NCI-H82 treated with DMSO at 0.1 percent for 48 hours (cell line): ENCODE measurements at regions not wholly inside any gene's neighbourhood (a gene's known extent, or its start where the extent isn't known, plus 50 kb on each side); places are given as distances from the start of the nearest gene placed in this dataset.
A peak's percentile ranks its signal among the peaks of the same experiment; 100 is the strongest.

Experiments used
- DNase-seq: peaks from one replicate; lab custom pipeline; 2025; ENCODE audit not compliant: unreplicated experiment; lab: John Stamatoyannopoulos, UW

DNA sequence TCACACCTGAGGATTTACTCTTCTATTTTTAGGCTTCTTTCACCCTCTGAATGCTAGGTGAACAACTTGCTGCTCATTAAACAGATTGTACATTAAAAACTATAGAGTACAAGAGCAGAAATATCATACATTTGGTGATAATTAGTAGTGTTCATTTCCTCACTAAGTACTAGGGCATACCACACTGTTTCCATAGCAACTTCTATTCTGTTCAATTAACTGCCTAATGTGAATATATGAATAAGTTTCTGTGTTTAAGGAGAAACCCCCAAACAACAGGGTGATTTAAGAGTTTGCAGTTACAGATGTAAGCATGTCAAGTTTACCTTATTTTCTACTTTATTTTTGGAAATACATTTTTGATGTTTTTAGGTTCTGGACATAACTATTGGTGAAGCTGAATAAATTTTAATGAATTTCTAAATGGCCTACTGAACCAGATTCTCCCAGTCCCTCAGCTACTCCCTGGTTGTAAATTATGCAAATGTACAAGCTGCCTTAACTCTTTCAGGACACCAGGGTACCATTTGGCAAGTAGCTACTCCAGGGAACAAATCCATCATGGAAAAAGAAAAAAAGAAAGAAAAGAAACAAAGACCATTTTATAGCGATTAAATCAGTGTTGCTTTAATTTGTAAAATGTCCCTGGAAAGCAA lies 199.8 kb upstream of the NAV3 start:
- no peak for DNase-seq

DNA sequence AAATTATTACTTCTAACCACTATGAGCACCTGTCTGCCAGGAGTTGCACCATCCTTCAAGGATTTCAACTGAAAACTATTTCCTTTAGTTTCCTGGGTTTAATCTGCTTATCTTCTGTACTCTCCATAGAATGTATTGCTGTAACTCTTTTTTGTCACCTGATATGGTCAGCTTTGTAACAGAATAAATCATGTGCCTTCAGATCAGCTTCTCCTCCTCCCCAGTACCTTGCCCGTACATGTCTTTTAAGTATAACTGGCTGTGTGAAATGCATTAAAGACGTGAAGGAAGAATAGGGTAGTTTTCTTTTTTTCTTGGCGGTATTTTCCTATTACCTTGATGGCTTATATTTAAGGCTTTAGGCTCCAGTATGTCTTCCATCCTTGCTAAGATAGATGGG lies 200.3 kb upstream of the NAV3 start:
- no peak for DNase-seq

GRCh38 chr12:77629141-77629540 lies 201.6 kb upstream of the NAV3 start:
- DNase-seq, result no peak

DNA sequence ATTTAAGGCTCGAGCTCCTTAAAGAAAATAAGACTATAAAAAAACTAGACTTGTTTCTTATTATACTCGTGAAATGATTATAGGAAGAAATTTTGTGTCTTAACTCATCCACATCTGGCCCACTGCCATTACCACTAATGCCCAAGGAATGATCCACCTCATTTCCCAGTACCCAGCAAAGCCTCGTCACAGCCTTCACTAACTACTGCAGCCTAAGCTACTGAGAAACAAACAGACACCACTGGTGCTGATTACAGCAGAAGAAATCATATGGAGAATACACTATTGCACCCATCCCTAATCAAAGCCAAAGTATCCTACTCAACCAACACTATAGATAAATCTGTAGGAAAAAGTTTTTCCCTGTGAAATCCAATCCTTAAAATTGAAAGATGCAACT lies 205.3 kb upstream of the NAV3 start:
- DNase-seq, result no peak

- DNase-seq, result no peak
Measured at GRCh38 chr12:77619425-77619824, 211.3 kb upstream of the NAV3 start.

- no peak for DNase-seq
Measured at GRCh38 chr12:77617818-77618217, 212.9 kb upstream of the NAV3 start.

GRCh38 chr12:77615332-77615731 lies 215.4 kb upstream of the NAV3 start:
- DNase-seq, result no peak

- DNase-seq, result no peak
Measured at GRCh38 chr12:77613411-77613810, 217.3 kb upstream of the NAV3 start.

DNA sequence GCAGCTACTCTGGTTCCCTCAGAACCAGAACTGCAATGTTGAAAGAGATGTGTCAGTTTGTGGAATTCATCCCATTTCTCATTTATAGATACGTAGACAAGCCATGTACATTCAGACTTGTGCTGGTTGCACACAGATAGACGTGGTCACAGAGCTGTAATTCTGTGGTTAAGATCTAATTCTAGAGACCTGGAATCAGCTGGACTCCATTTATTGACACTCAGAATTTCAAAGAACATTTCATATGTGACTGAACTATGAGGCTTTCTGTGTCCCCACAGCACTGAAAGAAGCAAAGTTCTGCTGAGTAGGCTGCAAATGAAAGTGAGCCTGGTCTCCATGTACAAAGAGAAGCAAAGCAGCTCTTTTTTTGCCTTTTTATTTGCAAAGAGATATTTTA lies 220.2 kb upstream of the NAV3 start:
- DNase-seq, result no peak

GRCh38 chr12:77609016-77609415 lies 221.7 kb upstream of the NAV3 start:
- DNase-seq, result no peak

- no peak for DNase-seq
Measured at GRCh38 chr12:77608271-77608824, 222.3 kb upstream of the NAV3 start.

DNA sequence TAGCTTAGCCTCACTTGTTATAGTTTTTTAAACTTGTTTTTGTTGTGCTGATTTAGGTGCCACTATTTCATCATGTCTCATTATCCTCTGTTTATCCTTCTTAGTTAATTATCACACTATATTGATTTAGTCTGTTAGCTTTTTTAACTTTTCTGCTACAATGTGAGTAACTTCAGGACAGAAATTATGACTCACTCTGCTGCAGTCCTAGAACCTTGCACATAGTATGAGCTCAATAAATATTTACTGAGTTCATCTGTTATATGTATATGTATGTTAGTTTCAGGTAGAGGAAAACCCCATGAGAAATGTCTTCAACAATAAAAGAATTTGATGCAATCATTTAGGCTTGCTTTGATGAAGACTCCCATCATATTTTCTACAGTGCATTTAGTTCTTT lies 224.3 kb upstream of the NAV3 start:
- no peak for DNase-seq

GRCh38 chr12:77603946-77604345 lies 226.7 kb upstream of the NAV3 start:
- DNase-seq, result no peak

GRCh38 chr12:77601069-77601468 lies 229.6 kb upstream of the NAV3 start:
- no peak for DNase-seq

GRCh38 chr12:77600468-77600843 lies 230.2 kb upstream of the NAV3 start:
- DNase-seq, result no peak

- DNase-seq, result no peak
Measured at GRCh38 chr12:77599782-77600467, 230.8 kb upstream of the NAV3 start.

GRCh38 chr12:77594366-77594765 lies 236.3 kb upstream of the NAV3 start:
- DNase-seq, result no peak

GRCh38 chr12:77592836-77593235 lies 237.9 kb upstream of the NAV3 start:
- DNase-seq, result peak; percentile 66

- DNase-seq, result peak; percentile 97
Measured at GRCh38 chr12:77591959-77592743, 238.5 kb upstream of the NAV3 start.

DNA sequence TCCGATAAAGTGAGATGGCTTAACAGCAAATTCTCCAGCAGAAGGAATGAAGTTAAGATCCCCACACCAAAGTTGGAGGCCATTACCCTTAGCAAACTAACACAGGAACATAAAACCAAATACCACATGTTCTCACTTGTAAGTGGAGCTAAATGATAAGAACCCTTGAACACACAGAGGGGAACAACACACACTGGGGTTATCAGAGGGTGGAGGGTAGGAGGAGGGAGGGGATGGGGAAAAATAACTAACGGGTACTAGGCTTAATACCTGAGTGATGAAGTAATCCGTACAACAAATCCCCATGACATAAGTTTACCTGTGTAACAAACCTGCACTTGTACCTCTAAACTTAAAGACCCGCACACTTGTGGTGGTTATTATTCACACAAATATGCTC lies 240.4 kb upstream of the NAV3 start:
- DNase-seq, result no peak

- DNase-seq, result peak; percentile 52
Measured at GRCh38 chr12:77584860-77585259, 245.8 kb upstream of the NAV3 start.
